Panc1 (cell line): ENCODE measurements at regions not wholly inside any gene's neighbourhood (a gene's known extent, or its start where the extent isn't known, plus 50 kb on each side); places are given as distances from the start of the nearest gene placed in this dataset.

ENCODE experiments used
- ATAC-seq: fragments of 200-7000 bp; cut with Tn5 transposase; 2 replicates; pipeline ENCODE4 v1.9.1; 2020; ENCODE audit warnings: mild to moderate bottlenecking, moderate library complexity
- BruUV-seq: library from RNA; stranded (reverse); fragments of 400-500 nt; replicated peaks from 2 replicates; lab custom pipeline; 2021; lab: Mats Ljungman, UMichigan
- CTCF ChIA-PET: fragments of 300-600 bp; sonication (Branson Sonifier 250); formaldehyde crosslinking; loops from one replicate; lab custom pipeline; 2022; ENCODE audit warnings: antibody characterized with exemption; lab: Charles Lee
- POLR2A ChIA-PET: fragments of 300-600 bp; sonication (Branson Sonifier 250); formaldehyde crosslinking; loops from one replicate; lab custom pipeline; 2022; ENCODE audit warnings: antibody characterized with exemption; lab: Charles Lee
- DNase-seq: peaks from one replicate; pipeline ENCODE4 v3.0.0-alpha.2; 2010; ENCODE audit warnings: low read depth, low spot score
- H3K27ac ChIP-seq: 2 replicates; pipeline ENCODE4 v1.5.1; 2011; ENCODE audit warnings: mild to moderate bottlenecking, low read length, inconsistent platforms
- H3K27me3 ChIP-seq: fragments of 200-500 bp; sonication (Bioruptor generic); 2 replicates; pipeline ENCODE4 v1.6.0; 2014; ENCODE audit warnings: low read length, inconsistent platforms; ENCODE audit not compliant: control insufficient read depth, insufficient read depth
- H3K36me3 ChIP-seq: fragments of 200-500 bp; sonication (Bioruptor generic); 2 replicates; pipeline ENCODE4 v1.5.1; 2014; ENCODE audit warnings: inconsistent platforms, mild to moderate bottlenecking, low read length, moderate library complexity; ENCODE audit not compliant: control insufficient read depth, insufficient read depth
- H3K4me1 ChIP-seq: 2 replicates; pipeline ENCODE4 v1.5.1; 2011; ENCODE audit warnings: inconsistent platforms, mild to moderate bottlenecking, low read length, moderate library complexity; ENCODE audit not compliant: control insufficient read depth, insufficient read depth
- H3K4me3 ChIP-seq, 2 experiments: 2 replicates each; pipeline ENCODE4 v1.5.1; 2011 to 2012; ENCODE audit warnings: low read depth in 2 of 2, low read length in 2 of 2, mild to moderate bottlenecking in 2 of 2, inconsistent platforms in 1 of 2, moderate library complexity in 1 of 2
- H3K9me3 ChIP-seq: fragments of 200-500 bp; sonication (Bioruptor generic); 2 replicates; pipeline ENCODE4 v1.5.1; 2014; ENCODE audit warnings: low read depth, mild to moderate bottlenecking, inconsistent platforms, low read length, moderate library complexity; ENCODE audit not compliant: control insufficient read depth, insufficient read depth
- CTCF ChIP-seq: fragments of 450-650 bp; IDR thresholded peaks from 2 replicates; pipeline ENCODE4 v1.5.1; 2017; ENCODE audit warnings: mild to moderate bottlenecking
- POLR2AphosphoS5 ChIP-seq: IDR thresholded peaks from 2 replicates; pipeline ENCODE4 v1.6.1; 2012; ENCODE audit warnings: mild to moderate bottlenecking, low read depth, low read length, moderate library complexity
- SIN3A ChIP-seq: IDR thresholded peaks from 2 replicates; pipeline ENCODE4 v1.6.1; 2012; ENCODE audit warnings: low read depth, mild to moderate bottlenecking, low read length, moderate library complexity, borderline replicate concordance; ENCODE audit not compliant: insufficient read depth
- TCF7L2 ChIP-seq: IDR thresholded peaks from 2 replicates; pipeline ENCODE4 v1.6.1; 2011; ENCODE audit warnings: mild to moderate bottlenecking, low read depth, low read length, inconsistent platforms
- in situ Hi-C: cut with HindIII; loops from 2 replicates; pipeline ENCODE4 v1.10.0; 2016; ENCODE audit warnings: low sequenced_read_pairs, low pct_unique_long_range_greater_than_20kb
- intact Hi-C: fragments of 100-400 bp; cut with micrococcal nuclease; formaldehyde crosslinking; loops from one replicate; pipeline ENCODE4 v1.10.0; 2022; ENCODE audit not compliant: unreplicated experiment
- TF ChIP-seq, protein P1 (sequence below), 2 experiments: IDR thresholded peaks; 2 replicates each; pipeline ENCODE4 v1.6.1; 2011 to 2012; ENCODE audit warnings: low read depth in 2 of 2, control low read depth in 1 of 2, low read length in 1 of 2, mild to moderate bottlenecking in 1 of 2, moderate library complexity in 1 of 2; ENCODE audit not compliant: insufficient read depth in 1 of 2

- no TSS peak for BruUV-seq
- Histone ChIP-seq H3K4me1 (no peaks in the 10 kb centered on the region), H3K9me3 (no peaks in the 10 kb centered on the region), H3K36me3 (no peaks in the 10 kb centered on the region), H3K27ac (no peak overlapping the region), H3K4me3 (no peak overlapping the region), H3K27me3 (0 out of 2 replicates have a peak, but pooled peaks cover 5% of the 10 kb centered on the region)
- POLR2A ChIA-PET = no interaction called here
- CTCF ChIA-PET = interaction anchor here (0.6 kb wide), 1 partner anchor 671 kb away, joined by 3 read pairs; no protein-coding TSS in a partner anchor
- no peak for TF ChIP-seq POLR2AphosphoS5
- no peak for TF ChIP-seq SIN3A
- no peak for TF ChIP-seq CTCF
- TF ChIP-seq TCF7L2 = no peak
- TF ChIP-seq, protein P1, sequence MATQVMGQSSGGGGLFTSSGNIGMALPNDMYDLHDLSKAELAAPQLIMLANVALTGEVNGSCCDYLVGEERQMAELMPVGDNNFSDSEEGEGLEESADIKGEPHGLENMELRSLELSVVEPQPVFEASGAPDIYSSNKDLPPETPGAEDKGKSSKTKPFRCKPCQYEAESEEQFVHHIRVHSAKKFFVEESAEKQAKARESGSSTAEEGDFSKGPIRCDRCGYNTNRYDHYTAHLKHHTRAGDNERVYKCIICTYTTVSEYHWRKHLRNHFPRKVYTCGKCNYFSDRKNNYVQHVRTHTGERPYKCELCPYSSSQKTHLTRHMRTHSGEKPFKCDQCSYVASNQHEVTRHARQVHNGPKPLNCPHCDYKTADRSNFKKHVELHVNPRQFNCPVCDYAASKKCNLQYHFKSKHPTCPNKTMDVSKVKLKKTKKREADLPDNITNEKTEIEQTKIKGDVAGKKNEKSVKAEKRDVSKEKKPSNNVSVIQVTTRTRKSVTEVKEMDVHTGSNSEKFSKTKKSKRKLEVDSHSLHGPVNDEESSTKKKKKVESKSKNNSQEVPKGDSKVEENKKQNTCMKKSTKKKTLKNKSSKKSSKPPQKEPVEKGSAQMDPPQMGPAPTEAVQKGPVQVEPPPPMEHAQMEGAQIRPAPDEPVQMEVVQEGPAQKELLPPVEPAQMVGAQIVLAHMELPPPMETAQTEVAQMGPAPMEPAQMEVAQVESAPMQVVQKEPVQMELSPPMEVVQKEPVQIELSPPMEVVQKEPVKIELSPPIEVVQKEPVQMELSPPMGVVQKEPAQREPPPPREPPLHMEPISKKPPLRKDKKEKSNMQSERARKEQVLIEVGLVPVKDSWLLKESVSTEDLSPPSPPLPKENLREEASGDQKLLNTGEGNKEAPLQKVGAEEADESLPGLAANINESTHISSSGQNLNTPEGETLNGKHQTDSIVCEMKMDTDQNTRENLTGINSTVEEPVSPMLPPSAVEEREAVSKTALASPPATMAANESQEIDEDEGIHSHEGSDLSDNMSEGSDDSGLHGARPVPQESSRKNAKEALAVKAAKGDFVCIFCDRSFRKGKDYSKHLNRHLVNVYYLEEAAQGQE (IDR thresholded peaks at IDR 0.05; ENCODE audit: insufficient read depth in 1 of 2, low read depth in 2 of 2, low read length in 1 of 2) = no peak
- DNase-seq = no peak
- intact Hi-C loops (no loop called here), in situ Hi-C loops (no loop called here)
- no peak for ATAC-seq
Measured at GRCh38 chr7:24233386-24233785, 50.6 kb upstream of the NPY start.
